Endothelial cell of umbilical vein (primary cell): ENCODE measurements at regions not wholly inside any gene's neighbourhood (a gene's known extent, or its start where the extent isn't known, plus 50 kb on each side); places are given as distances from the start of the nearest gene placed in this dataset.

Experiments
- BruUV-seq: library from RNA; stranded (reverse); fragments of 400-500 nt; replicated peaks from 2 replicates; lab custom pipeline; 2021; lab: Mats Ljungman, UMichigan
- CTCF ChIA-PET: fragments of 300-600, 350-600 bp; sonication (Branson Sonifier 250); formaldehyde crosslinking; loops from one replicate; lab custom pipeline; 2021; ENCODE audit warnings: antibody characterized with exemption, inconsistent platforms; lab: Charles Lee
- POLR2A ChIA-PET: fragments of 300-600, 350-600 bp; sonication (Branson Sonifier 250); formaldehyde crosslinking; loops from one replicate; lab custom pipeline; 2021; ENCODE audit warnings: antibody characterized with exemption, inconsistent platforms; lab: Charles Lee
- DNase-seq: peaks from one replicate; pipeline ENCODE4 v3.0.0-alpha.2; 2011; ENCODE audit warnings: low read depth, low spot score
- FAIRE-seq: peaks from 2 replicates; lab custom pipeline; 2011; peaks lifted over from hg19 to GRCh38; lab: Jason Lieb, UNC
- H2AFZ ChIP-seq: 2 replicates; pipeline ENCODE4 v1.6.0; 2012; ENCODE audit warnings: low read depth, low read length, control low read depth, inconsistent platforms
- H3K27ac ChIP-seq: 2 replicates; pipeline ENCODE4 v1.5.1; 2011; ENCODE audit warnings: low read depth, mild to moderate bottlenecking, control low read depth, low read length, moderate library complexity; ENCODE audit not compliant: insufficient read depth
- H3K27me3 ChIP-seq, 2 experiments: 2 replicates each; pipeline versions ENCODE4 v1.6.0 to v1.6.1; 2011; ENCODE audit warnings: low read length in 2 of 2, mixed read lengths in 1 of 2; ENCODE audit not compliant: control insufficient read depth in 2 of 2, insufficient read depth in 2 of 2
- H3K36me3 ChIP-seq, 2 experiments: 2 replicates in 1 of 2; 3 replicates in 1 of 2; pipeline ENCODE4 v1.5.1; 2011; ENCODE audit warnings: low read length in 2 of 2, mild to moderate bottlenecking in 1 of 2, moderate library complexity in 1 of 2; ENCODE audit not compliant: control insufficient read depth in 2 of 2, insufficient read depth in 2 of 2; ENCODE audit errors: extremely low read depth in 1 of 2
- H3K4me1 ChIP-seq: 3 replicates; pipeline ENCODE4 v1.5.1; 2011; ENCODE audit warnings: mild to moderate bottlenecking, low read length; ENCODE audit not compliant: control insufficient read depth, insufficient read depth; ENCODE audit errors: extremely low read depth
- H3K4me2 ChIP-seq: 2 replicates; pipeline ENCODE4 v1.6.1; 2011; ENCODE audit warnings: low read length, control low read depth, mixed read lengths; ENCODE audit not compliant: insufficient read depth
- H3K4me3 ChIP-seq, 3 experiments: fragments of 200-600 bp in 1 of 3; sonication (generic), shearing (Covaris generic) in 1 of 3; replicated peaks in 1 of 3; 2 replicates each; pipeline ENCODE4 v1.5.1; 2011 to 2016; ENCODE audit warnings: control low read depth in 3 of 3, low read length in 3 of 3, mild to moderate bottlenecking in 2 of 3, inconsistent platforms in 1 of 3, low read depth in 1 of 3, moderate library complexity in 1 of 3; ENCODE audit not compliant: insufficient read depth in 1 of 3
- H3K79me2 ChIP-seq: 2 replicates; pipeline ENCODE4 v1.6.0; 2012; ENCODE audit warnings: low read length, inconsistent platforms; ENCODE audit not compliant: control insufficient read depth, insufficient read depth
- H3K9ac ChIP-seq: replicated peaks from 2 replicates; pipeline ENCODE3; 2011; ENCODE audit warnings: low read length, control low read depth; ENCODE audit not compliant: insufficient read depth; ENCODE audit errors: extremely low read depth
- H3K9me1 ChIP-seq: replicated peaks from 3 replicates; pipeline ENCODE4 v1.6.0; 2011; ENCODE audit warnings: mild to moderate bottlenecking, low read length; ENCODE audit not compliant: control insufficient read depth, insufficient read depth; ENCODE audit errors: extremely low read depth
- H3K9me3 ChIP-seq: replicated peaks from 2 replicates; pipeline ENCODE4 v1.5.1; 2012; ENCODE audit warnings: low read length, inconsistent platforms; ENCODE audit not compliant: control insufficient read depth, insufficient read depth
- H4K20me1 ChIP-seq: replicated peaks from 2 replicates; pipeline ENCODE3; 2011; ENCODE audit warnings: mild to moderate bottlenecking, low read length; ENCODE audit not compliant: control insufficient read depth, insufficient read depth; ENCODE audit errors: extremely low read depth
- EZH2 ChIP-seq: IDR thresholded peaks from 2 replicates; pipeline ENCODE4 v1.6.1; 2012; ENCODE audit warnings: borderline replicate concordance, low read depth, mild to moderate bottlenecking, moderate library complexity, low read length, inconsistent platforms; ENCODE audit not compliant: severe bottlenecking
- FOS ChIP-seq: IDR thresholded peaks from 2 replicates; pipeline ENCODE4 v1.6.1; 2011; ENCODE audit warnings: mild to moderate bottlenecking, low read length, moderate library complexity, borderline replicate concordance; ENCODE audit not compliant: insufficient read depth
- GATA2 ChIP-seq: IDR thresholded peaks from 2 replicates; pipeline ENCODE4 v1.7.0; 2011; ENCODE audit warnings: low read depth, mild to moderate bottlenecking, moderate library complexity, mixed read lengths, low read length; ENCODE audit not compliant: insufficient read length, insufficient read depth
- JUN ChIP-seq: IDR thresholded peaks from 2 replicates; pipeline ENCODE4 v1.6.1; 2011; ENCODE audit warnings: borderline replicate concordance, low read depth; ENCODE audit not compliant: insufficient read length, insufficient read depth
- MAX ChIP-seq: IDR thresholded peaks from 2 replicates; pipeline ENCODE4 v1.6.1; 2011; ENCODE audit not compliant: insufficient read depth, insufficient read length
- MYC ChIP-seq: IDR thresholded peaks from one replicate; pipeline ENCODE4 v1.6.1; 2011; ENCODE audit warnings: mild to moderate bottlenecking, low read depth, low read length
- POLR2A ChIP-seq: IDR thresholded peaks from 2 replicates; pipeline ENCODE4 v1.6.1; 2012; ENCODE audit warnings: low read depth, mild to moderate bottlenecking, control low read depth, low read length
- POLR2AphosphoS5 ChIP-seq: IDR thresholded peaks from 2 replicates; pipeline ENCODE4 v1.6.1; 2012; ENCODE audit warnings: low read depth, mild to moderate bottlenecking, control low read depth, low read length, moderate library complexity; ENCODE audit not compliant: insufficient read depth
- dilution Hi-C: fragments of 300-500 bp; cut with MboI; formaldehyde crosslinking; loops from one replicate; pipeline ENCODE4 v1.15.0; 2019; ENCODE audit warnings: low sequenced_read_pairs; ENCODE audit not compliant: extremely low pct_ligation_motif_present
- intact Hi-C: fragments of 100-400 bp; cut with micrococcal nuclease; formaldehyde crosslinking; loops from one replicate; pipeline ENCODE4 v1.10.0; 2022
- TF ChIP-seq, protein P1 (sequence below), 2 donors: IDR thresholded peaks; 1 replicate in 1 of 2; 2 replicates in 1 of 2; pipeline ENCODE4 v1.5.1; 2011; ENCODE audit warnings: low read length in 2 of 2, mild to moderate bottlenecking in 2 of 2, moderate library complexity in 2 of 2, control low read depth in 1 of 2, inconsistent platforms in 1 of 2, low read depth in 1 of 2; ENCODE audit not compliant: insufficient read depth in 1 of 2; ENCODE audit errors: extremely low read depth in 1 of 2

GRCh38 chr5:2894316-2894715, 142.8 kb upstream of the IRX2 start:
- no peak for FAIRE-seq
- H2AFZ ChIP-seq, result no peak overlapping the region
- no peaks in the 10 kb centered on the region for H3K27me3 ChIP-seq
- peaks cover 17% of the 10 kb centered on the region for H3K9me3 ChIP-seq
- POLR2A ChIA-PET, result no interaction called here
- H4K20me1 ChIP-seq, result no peaks in the 10 kb centered on the region
- no TSS peak for BruUV-seq
- H3K4me3 ChIP-seq, result no peak overlapping the region
- no peaks in the 10 kb centered on the region for H3K79me2 ChIP-seq
- DNase-seq, result no peak
- dilution Hi-C loops, result no loop called here
- H3K4me1 ChIP-seq, result no peaks in the 10 kb centered on the region
- H3K27ac ChIP-seq, result no peak overlapping the region
- intact Hi-C loops, result no loop called here
- CTCF ChIA-PET, result no interaction called here
- H3K4me2 ChIP-seq, result no peak overlapping the region
- TF ChIP-seq FOS (no peak), POLR2A (no peak), GATA2 (no peak), MAX (no peak), EZH2 (no peak), MYC (no peak), JUN (no peak), POLR2AphosphoS5 (no peak)
- TF ChIP-seq, protein P1, sequence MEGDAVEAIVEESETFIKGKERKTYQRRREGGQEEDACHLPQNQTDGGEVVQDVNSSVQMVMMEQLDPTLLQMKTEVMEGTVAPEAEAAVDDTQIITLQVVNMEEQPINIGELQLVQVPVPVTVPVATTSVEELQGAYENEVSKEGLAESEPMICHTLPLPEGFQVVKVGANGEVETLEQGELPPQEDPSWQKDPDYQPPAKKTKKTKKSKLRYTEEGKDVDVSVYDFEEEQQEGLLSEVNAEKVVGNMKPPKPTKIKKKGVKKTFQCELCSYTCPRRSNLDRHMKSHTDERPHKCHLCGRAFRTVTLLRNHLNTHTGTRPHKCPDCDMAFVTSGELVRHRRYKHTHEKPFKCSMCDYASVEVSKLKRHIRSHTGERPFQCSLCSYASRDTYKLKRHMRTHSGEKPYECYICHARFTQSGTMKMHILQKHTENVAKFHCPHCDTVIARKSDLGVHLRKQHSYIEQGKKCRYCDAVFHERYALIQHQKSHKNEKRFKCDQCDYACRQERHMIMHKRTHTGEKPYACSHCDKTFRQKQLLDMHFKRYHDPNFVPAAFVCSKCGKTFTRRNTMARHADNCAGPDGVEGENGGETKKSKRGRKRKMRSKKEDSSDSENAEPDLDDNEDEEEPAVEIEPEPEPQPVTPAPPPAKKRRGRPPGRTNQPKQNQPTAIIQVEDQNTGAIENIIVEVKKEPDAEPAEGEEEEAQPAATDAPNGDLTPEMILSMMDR (IDR thresholded peaks at IDR 0.05; ENCODE audit: extremely low read depth in 1 of 2, insufficient read depth in 1 of 2, low read depth in 1 of 2, low read length in 2 of 2), result no peak
- no peak overlapping the region for H3K9ac ChIP-seq
- H3K36me3 ChIP-seq, result no peaks in the 10 kb centered on the region
- no peaks in the 10 kb centered on the region for H3K9me1 ChIP-seq
